Amniotic epithelial cell (primary cell): ENCODE measurements at regions not wholly inside any gene's neighbourhood (a gene's known extent, or its start where the extent isn't known, plus 50 kb on each side); places are given as distances from the start of the nearest gene placed in this dataset.
"Not testable (repeated sequence)": the region's sequence is repeated elsewhere in the genome, so short reads cannot be mapped to it uniquely, and the experiment has no call there.

Experiments
- DNase-seq: peaks from one replicate; pipeline ENCODE4 v3.0.0-alpha.2; 2010; ENCODE audit warnings: low read depth

DNA sequence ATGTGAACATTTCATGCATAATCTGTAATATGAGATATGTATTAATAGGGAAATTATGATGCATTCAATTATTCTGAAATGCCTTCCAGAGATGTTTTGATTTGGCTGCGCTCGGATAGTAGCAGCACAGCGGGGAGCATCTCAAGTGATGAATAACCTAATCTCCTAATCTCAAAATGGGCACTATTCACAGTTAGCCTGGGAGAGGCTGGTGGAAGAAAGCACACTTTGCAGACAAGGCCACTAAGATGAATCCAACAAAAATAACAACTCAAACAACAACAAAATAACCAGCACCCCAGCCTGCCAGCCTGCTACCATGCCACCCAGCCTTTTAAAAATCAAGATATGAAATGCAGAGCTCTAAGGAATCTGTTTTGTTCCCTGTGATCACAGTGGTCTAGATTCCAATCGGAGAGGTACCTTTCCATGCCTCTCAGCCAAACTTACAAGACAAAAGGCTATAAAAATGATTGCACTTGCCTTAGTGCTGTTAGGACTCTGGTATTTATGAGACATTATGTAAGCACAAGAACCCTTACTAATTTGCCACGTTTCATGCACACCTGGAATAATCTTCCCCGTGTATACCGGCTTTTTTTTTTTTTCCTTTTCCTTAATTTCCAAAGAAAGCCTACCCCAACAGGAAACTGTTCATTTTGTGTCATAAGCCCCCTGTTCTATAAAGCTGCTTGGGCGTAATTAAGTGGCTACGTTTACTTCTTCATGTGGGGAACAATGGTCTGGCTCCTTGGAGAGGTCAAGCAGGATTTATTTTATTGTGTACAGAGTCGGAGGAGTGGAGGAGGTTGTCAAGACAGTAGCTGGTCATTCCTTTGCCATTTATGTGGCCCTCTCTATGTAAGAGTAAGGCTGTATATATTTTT lies 526.9 kb upstream of the FANCL start:
- DNase-seq, result no peak

DNA sequence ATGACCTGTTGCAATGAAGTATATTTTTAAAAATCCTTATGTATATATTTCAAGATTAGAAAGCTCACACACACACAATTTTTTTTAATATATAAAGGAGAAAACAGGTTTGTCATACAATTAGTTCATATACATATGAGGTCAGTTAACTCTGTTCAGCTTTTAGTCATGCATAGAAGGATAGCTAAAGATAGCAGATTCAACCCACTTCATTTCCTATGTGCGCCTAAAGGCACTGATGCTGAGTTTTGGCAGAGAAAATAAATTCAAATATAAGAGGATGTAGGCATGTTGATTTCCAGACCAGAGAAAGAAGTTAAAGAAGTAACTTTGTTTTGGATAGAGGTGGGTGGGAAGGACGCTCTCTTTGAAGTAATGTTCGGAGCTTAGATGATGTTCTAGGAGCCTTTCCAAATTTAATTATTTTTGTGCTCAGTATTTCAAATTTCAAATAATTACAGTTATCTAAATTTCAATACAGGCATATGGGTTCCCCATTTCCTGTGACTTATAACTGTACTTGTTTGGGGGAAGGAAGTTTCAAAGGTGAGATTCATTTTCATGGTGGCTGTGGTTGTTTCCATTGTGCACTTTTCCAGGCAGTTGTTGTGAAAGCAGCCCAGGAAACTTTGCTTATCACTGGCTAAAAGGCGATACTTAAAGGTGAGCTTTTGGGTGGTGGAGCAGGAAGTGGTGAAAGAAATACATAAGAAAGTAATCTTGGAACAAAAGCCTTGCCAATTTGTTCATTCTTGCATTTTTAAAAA lies 523.4 kb upstream of the FANCL start:
- no peak for DNase-seq

DNA sequence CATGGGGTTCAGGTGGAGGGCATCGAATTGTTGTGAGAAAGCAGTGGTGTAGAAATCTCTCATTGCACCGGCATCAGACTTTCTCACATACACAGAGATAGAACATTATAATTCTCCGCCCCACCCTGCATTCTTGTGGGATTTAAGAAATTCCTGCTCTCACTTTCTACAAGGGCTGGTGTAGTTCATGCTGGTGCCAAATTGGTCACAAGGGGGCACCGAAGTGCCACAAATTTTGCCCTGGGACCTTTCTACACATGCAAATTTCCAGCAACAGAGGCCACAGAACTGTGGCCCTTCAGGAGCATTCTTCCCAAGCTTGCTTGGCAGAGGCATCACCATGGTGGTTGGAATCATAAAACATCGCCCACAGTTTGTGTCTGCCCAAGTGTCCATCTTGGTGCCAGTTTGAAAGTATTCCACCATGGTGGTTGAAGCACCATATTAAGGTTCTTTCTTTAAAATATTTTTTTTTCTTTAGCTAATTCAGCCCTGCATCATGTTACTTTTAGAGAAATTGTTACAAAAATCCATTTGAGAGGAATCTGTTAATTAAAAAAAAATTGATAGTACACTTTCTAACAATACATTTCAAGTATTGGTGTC lies 521.2 kb upstream of the FANCL start:
- DNase-seq, result peak; percentile 58

DNA sequence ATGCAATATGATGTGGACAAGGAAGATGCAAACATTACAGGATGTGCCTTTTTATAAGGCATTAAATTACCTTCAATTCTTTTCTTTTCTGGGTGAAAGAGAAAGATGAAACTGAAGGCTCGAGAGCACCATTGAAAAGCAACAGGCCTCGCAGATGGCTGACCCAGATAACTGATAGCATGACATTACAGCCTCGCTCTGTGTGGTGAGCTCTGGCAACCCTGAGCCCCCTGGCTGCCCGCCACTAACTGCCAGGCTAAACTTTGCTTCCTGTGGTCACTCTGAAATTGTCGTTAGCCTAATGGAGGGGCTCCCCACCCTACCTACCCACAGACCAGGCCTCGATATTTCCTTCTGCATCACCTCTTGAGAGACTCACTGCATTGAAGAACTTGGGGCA lies 516.8 kb upstream of the FANCL start:
- DNase-seq, result no peak

DNA sequence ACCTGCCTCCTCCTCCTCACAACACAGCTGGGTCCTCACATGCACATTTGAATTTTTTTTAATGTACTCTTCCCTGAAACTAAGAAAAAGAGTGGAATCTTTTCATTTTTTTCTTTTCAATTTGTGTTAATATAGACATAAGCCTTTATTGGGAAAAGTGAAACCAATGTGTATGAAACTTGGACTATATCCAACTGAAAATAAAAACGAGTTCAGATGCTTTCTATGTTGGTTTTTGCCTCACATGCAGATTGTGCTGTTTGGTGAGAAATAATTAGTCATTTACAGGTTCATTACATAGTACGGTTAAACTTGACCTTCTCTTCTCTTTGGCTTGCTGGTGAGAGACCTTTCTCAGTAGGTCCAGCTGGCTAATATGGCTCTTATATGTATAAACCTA lies 515.2 kb upstream of the FANCL start:
- DNase-seq, result no peak

DNA sequence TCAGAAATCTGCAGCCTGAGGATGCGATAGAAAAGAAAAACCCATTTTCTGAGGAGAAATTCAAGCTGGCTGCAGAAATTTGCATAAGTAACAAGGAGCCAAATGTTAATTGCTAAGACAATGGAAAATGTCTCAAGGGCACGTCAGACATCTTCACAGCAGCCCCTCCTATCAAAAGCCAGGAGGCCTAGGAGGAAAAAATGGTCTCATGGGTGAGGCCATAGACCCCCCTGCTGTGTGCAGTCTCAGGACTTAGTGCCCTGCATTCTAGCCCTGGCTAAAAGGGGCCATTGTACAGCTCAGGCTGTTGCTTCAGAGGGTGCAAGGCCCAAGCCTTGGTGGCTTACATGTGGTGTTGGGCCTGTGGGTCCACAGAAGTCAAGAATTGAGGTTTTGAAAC lies 511.4 kb upstream of the FANCL start:
- DNase-seq, result not testable (repeated sequence)

DNA sequence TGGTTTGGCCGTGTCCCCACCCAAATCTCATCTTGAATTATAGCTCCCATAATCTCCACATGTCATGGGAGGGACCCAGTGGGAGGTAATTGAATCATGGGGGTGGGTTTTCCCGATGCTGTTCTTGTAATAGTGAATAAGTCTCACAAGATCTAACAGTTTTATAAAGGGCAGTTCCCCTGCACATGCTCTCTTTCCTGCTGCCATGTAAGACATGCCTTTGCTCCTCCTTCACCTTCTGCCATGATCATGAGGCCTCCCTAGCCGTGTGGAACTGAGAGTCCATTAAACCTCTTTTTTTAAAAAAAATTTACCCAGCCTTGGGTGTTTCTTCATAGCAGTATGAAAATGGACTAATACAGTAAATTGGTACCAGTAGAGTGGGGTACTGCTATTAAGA lies 510.6 kb upstream of the FANCL start:
- DNase-seq, result not testable (repeated sequence)

DNA sequence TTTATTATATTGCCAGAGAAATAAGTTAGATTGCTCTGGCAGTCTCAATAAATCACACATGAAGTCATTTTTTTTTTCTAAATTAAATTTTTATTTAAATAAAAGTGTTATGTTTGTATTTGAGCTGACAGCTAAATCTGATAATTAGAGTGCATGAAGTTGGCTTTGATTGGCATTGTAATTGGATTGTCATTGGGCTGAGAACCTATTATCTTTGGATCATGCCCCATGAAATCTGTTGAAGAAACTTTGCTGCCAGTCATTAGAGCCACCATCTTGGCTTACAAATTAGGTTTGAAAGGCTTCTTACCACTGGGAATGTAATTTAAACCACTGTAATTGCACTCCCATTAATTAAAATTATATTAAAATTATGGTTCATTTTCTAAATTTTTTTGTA lies 507.9 kb upstream of the FANCL start:
- no peak for DNase-seq

DNA sequence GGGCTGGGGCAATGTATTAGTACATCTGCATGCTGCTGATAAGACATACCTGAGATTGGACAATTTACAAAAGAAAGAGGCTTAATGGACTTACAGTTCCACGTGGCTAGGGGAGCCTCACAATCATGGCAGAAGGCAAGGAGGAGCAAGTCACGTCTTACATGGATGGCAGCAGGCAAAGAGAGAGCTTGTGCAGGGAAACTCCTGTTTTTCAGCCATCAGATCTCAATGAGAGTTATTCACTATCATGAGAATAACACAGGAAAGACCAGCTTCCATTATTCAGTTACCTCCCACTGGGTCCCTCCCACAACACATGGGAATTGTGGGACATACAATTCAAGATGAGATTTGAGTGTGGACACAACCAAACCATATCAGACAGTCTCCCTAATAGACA lies 504.2 kb upstream of the FANCL start:
- not testable (repeated sequence) for DNase-seq

DNA sequence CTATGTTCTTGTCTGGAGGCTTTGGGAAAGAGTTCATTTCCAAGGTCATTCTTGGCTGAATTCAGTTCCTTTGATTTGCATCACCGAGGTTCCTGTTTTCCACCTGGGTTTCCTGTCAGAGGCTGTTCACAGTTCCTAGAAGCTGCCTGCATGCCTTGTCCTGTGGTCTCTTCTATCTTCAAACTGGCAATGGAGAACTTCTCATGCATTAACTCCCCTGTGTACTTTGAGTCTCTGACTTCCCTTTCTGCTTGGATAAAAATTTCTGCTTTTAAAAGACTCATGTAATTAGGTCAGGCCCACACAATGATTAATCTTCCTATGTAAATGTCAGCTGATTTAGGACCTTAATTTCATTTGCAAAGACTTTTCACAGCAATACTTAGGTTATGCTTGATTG lies 499.3 kb upstream of the FANCL start:
- no peak for DNase-seq

DNA sequence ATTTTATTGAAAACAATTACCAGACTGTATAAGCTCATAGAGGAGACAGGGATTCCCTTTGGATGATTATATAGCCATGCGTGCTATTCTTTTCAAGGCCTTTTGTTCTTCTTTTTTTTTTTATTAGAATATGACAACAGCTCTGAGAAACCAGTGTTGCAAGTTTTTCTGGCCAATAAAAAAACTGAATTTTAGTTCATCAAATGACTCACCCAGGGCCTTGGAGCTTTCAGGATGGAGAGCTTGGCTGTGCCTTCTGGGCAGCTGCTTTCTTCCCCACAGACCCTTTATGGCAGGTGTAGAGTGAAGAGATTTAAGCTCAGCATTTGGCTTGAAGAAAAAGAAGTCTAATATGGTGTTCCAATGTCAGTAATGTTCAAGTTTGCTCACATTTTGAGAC lies 497.9 kb upstream of the FANCL start:
- no peak for DNase-seq

DNA sequence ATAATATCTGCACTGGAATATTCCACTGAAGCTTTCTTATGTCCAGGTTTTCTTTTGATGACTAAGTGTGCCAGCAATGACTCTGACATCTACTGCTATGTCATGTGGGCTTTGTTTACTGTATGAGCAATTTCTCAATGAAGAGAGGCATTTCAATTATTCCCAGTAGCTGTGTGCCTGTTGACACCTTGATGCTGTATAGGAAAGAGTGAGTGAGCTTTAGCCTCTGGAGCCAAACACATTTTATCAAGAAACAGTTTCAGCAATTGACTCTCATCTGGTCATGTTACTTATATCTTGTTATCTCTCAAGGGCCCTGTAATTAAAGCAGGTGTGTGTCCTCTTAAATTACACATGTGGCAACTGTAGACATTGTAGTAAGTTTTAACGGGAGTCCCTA lies 493.2 kb upstream of the FANCL start:
- DNase-seq, result peak; percentile 43

DNA sequence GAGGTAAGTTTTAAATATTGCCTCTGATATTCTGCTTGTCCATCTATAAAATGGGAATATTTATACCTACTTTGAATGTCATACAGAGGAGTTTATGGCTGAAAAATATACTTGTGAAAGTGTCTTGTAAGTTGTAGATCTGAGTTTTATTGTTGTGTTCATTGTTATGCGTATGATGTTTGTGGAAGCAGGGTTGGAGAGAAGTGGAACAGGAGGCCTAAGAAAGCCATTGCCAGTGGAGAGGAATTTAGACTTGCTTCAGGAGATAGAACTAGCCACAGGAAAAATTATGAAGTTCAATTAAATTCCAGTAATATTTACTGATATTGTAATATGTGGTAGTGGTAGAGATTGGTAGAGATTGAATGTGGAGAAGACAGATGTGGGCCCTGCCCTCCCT lies 491.9 kb upstream of the FANCL start:
- no peak for DNase-seq

DNA sequence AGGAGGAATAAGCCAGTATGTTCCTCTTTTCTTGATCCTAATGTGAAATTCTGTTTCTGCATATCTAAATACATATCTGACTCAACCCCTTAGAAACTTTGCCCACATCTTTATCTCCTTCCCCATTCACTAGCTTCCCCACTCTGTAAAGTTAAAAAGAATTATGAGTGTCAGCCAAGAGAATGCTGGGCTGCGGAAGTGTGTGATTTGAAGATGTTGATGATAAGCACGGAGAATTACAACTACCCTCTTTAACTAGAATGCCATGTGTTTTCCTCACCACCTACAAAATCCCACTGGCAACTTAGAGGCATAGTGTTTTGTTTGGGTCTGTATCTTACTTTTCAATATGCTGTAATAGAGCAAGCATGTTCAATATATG lies 490.4 kb upstream of the FANCL start:
- DNase-seq, result peak; percentile 27

DNA sequence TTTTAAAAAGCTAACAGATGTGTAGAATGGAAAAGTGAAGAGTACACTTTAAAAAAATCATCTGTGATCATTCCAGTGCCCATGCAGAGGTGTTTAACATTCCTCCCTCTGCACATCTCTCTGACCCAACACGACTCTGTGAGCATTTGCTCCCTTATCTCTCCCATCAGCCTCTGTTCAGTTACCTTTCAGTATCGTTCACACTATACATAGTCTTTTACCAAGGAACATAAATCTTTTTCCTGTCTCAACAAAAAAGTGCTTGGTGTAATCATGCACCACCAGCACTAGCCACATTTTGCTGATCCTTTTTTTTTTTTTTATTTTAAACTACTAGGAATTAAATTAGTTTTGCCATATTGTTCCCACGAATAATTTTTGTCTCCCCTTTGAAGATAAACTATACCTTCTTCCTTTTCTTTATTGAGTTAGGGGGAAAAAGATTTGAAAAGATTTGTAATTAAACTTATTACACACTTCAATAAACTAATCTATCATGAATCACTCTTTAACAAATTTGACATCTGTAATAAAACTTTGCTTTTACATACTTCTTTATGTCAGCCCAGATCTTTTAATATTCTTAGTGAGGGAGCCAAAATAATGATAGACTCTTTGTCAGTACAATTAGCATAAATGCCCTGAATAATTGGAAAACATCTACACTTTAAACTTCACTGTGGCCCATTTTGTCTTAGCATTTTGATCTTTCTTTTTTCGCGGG lies 489.8 kb upstream of the FANCL start:
- no peak for DNase-seq

DNA sequence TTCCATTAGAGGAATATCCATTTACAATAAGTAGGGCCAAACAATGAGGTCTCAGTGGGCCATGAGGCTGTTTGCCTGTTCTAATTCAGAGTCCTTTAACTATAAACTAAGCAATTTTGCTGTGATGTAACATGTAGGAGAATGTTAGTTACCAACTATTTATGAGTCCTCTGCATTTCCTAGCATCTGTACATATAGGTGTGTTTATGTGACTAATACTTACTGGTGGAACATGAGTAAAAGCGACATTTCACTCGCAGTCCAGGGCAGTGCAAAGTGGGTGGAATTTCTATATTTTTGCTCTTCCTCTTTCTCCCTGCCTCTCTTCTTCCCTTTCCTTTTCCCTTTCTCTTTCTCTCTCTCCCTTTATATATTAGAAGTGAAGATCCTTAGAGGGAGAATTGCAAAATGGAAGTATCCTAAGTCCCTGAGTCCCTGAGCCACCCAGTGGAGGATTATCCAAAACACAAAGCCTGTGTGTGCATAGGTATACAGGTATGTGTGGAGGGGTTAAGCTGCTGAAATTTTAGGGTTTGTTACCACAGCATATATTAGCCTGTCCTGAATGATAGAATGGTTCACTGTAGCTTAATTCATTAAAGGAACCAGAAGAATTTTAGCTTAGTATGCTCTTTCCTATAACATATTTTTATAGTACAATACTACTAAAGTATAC lies 487.0 kb upstream of the FANCL start:
- DNase-seq, result no peak

DNA sequence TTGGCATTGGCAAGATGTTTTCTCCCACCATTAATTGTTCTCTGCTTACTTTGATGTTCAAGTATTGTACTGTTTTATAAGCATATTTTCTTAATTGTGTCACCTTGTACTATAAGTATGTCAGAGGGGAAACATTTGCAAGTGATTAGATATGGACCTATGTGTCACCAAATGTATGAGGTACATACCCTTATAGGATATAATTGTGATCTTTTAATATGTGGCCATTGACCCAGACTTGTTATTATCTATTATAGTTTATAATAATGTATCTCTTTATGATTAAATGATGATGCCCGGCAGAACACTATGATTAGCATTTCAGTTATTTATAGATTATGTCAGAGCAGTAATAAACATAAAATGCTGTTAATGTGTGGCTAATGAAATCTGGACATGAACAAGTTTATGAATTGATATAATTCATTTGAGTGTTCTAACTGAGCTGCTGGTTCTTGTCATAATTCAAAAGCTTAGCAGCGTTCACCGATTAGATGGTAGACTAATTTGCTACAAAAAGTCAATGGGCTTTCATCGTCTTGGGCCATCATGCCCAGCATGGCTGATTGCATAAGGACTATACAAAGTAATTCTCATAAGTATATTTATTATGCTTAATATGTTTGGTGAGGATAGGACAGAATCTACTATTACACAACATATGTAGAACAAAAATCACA lies 480.9 kb upstream of the FANCL start:
- no peak for DNase-seq

DNA sequence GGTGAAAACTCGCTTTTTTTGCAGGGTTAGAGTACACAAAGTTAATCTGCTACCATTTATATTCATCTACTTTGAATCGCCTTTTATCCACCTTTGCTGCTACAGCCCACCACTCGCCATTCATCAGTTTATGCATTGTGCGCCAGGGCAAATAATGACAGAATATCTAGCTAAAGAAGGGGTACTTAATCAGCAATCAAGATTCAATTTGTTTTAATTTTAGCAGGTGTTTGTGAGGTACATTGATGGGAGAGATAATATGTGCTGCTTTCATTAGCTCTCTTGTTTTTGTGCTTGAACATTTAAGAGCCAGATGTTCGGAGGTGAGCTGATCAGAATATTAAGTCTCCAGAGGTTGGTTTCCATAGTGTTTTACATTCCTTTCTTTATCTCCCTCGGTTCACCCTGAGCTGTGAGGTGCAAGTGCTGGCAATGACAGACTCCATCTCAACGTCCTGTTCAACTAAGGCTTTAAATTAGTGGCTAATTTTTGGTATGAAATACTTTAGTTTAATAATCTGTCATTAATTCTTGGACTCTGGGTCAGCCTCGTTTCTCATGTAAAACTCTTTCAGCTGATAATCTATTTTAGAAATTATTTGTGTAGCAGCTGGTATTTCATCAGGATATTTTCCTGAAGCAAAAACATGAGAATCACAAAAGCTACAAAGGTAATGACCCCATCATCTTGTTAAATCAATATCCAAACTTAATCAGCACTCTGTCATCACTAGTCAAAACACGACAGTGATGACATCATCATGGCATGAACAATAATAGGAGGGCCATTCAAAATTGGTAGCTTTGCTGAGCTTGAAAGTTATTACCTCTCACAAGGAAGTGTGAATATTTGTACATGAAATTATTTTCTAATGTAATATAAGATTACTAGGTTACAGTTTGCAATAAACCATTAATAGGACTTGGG lies 479.9 kb upstream of the FANCL start:
- DNase-seq, result no peak

DNA sequence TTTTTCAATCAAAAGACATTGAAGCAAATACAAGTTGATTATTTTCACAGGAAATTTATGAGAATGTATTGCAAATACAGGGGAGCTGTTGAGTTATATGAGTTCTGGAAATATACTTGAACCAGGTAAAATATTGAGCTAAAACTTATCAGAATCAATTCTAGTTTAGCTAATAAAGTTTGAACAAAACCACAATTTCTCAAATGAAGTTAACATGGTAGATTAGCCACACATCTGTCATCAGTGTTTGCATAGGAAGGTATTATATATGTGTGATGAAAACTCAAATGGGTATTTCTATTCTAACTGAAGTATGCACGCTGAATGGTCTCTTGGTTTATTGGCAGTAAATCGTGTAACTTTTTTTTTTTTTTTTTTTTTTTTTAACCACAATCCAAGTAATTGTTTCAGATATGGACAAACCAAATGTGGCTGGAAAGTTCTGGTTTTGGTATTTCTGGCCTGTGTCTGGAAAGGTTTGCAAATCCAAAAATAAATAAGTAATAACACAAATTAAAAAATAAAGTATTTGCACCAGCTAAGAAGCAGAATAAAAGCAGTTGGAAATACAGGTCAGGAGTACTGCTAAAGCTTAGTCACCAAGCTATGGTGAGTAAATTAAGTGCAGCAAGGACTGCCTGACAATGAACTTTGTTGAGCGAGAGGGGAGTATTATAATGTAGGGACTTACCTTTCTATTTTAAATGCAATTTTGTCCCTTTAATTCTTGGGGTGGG lies 479.1 kb upstream of the FANCL start:
- DNase-seq, result no peak
